NCI-H1694 (cell line): ENCODE measurements at regions not wholly inside any gene's neighbourhood (a gene's known extent, or its start where the extent isn't known, plus 50 kb on each side); places are given as distances from the start of the nearest gene placed in this dataset.
"Not testable (repeated sequence)": the region's sequence is repeated elsewhere in the genome, so short reads cannot be mapped to it uniquely, and the experiment has no call there.

Experiments used
- DNase-seq: peaks from one replicate; lab custom pipeline; 2025; lab: John Stamatoyannopoulos, UW

DNA sequence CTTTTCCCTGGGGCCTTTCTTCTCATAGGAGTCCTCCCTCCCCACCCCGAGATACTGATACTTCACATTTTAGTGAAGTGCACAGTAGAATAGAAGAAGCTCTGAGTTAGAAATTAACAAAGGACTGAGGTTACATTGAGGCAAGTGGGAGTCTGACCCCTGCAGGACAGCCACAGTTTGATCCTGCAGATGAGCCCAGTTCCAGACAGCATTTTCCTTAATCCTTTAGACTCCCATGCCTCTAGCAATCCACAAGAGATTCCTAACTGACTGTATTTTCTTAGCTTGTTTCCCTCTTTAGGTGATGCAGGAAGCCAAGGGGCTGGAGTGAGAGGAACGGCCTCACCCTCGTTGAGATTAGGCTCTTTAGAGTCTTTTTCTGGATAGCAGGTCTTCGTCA is 204.0 kb downstream of the CYRIA start:
- no peak for DNase-seq

DNA sequence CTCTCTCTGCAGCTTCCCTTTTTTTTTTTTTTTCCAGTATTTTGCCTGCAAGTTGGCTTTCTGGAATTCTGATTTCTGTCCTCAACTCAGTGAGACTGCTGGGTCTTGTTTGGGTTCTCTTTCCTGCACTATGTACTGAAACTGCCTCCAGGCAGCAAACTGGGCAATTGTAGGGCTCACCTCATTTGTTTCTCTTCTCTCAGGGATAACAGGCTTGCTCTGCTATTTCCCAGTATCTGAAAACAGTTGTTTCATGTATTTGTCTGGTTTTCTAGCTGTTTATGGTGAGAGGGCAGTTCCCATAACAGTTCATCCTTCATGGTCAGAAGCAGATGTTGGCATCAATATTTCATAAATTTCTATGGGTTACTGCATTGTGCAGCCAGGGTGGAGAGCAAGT is 206.0 kb downstream of the CYRIA start:
- no peak for DNase-seq

DNA sequence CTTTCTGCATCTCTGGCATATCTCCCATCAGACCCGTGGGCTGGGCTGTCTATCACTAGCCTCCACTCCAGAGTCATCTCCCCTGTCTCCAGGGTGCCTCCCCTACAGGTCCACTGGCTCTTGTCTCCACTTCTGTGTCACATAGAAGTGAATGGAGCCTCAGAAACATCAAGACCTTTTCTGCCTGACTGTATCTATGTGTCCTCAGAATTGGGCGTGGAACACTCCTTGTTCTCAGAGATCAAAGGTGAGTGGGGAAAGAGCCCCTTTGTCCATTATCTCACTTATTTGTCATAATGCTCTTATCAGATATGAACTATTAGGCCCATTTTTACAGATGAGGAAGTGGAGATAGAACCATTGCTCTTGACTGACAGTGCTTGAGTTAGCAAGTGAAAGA is 211.0 kb downstream of the CYRIA start:
- DNase-seq, result no peak

DNA sequence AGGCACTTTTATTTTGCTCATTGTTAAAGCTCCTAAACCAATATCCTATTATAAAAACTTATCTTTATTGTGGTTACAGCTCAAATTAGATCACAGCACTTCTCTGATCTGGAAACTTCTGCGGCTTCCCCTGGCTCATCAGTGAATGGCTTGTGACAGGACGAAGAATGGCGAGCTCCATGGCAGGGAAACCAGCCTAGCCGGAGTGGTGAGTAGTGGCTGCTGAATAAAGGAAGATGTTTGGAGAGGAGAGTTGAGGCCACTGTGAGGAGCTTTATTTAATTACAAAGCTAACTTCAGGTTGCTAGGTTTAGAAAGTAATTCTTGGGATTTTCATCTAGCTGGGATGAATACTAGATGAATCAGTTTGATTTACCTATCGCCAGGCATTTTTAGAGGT is 213.5 kb downstream of the CYRIA start:
- no peak for DNase-seq

DNA sequence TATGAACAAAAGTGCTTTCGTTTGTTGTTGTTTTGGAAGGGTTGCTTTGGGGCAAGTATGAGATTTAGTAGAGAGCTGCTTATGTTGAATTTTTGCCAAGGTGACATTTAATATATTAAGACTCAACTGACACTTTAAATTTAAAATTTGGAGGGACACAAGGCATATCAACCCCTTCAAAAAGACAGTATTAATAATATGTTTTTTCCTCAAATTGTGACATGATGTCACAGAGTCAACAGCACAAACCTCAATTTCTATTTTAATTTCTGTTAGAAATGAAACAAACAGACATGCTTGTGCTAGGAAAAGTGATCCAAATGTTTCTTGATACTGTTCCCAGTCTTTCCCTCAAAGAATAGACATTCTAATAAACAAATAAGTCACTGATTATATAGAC is 218.9 kb downstream of the CYRIA start:
- no peak for DNase-seq

- no peak for DNase-seq
These were observed 222.7 kb downstream of the CYRIA start for GRCh38 chr2:16442971-16443370.

GRCh38 chr2:16441431-16441830 is 224.2 kb downstream of the CYRIA start:
- no peak for DNase-seq

- DNase-seq, result no peak
These were observed 224.7 kb downstream of the CYRIA start for GRCh38 chr2:16440898-16441297.

- DNase-seq, result no peak
These were observed 226.9 kb downstream of the CYRIA start for GRCh38 chr2:16438613-16439321.

- DNase-seq, result no peak
These were observed 228.4 kb downstream of the CYRIA start for GRCh38 chr2:16437189-16437588.

GRCh38 chr2:16434393-16434792 is 231.2 kb downstream of the CYRIA start:
- no peak for DNase-seq

- DNase-seq, result no peak
These were observed 234.8 kb downstream of the CYRIA start for GRCh38 chr2:16430846-16431245.

GRCh38 chr2:16429431-16430145 is 236.0 kb downstream of the CYRIA start:
- no peak for DNase-seq

GRCh38 chr2:16429002-16429401 is 236.6 kb downstream of the CYRIA start:
- no peak for DNase-seq

DNA sequence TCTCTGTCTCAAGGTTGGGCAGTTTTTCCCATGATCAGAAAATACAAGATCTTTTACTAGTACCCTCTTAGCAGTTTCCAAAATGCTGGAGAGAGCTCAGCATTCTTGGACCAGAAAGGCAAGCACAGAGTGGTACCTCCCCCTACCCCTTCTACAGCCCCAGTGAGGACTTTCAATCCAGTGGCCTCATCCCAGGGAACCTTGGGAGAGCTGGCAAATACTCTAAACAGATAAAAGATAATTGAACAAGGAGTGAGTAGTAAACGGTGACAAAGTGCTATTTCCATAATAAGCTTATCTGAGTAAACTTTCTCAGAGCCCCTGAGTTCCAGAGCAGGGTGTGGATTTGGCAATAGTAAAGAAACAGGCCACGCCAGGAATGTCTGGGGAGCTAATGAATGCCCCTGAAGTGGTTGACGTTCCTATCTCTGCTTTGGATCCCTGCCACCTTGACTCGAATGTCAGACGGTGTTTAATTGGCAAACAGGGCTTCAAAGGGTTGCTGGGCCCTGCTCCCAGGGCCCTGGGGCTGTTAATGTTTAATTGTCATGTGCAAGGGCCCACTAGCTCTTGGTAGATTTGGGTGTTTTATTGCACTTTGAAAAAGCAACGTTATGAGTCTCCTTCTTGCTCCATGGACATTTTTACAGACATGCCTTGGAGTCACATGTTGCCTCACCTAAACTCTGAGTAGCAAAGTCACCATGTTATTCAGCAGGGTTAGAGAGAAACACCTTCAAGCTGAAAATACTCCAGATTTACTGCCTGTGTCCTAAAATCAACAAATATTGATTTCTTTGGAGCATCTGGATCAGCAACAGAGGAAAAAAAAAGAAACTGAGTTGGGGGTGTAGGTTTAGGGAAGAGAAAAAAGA is 239.9 kb downstream of the CYRIA start:
- DNase-seq, result no peak

DNA sequence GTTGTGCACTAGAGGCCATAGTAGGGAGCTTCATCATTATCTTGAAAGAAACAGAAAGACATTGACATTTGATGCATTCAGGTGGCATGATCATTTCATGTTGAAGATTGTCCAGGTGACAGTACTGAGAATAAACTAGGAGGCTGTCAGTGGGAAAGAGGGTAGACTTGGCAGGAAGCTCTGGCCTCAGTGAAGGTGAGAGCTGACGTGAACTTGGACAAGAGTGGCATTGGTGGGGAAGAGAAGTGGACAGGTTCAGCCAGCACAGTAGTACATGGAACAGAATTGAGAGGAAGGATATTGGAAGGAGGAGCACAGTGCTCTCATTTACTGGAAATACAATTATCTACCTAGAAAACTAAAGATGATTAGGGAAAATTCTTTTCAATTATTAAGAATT is 245.2 kb downstream of the CYRIA start:
- DNase-seq, result no peak

DNA sequence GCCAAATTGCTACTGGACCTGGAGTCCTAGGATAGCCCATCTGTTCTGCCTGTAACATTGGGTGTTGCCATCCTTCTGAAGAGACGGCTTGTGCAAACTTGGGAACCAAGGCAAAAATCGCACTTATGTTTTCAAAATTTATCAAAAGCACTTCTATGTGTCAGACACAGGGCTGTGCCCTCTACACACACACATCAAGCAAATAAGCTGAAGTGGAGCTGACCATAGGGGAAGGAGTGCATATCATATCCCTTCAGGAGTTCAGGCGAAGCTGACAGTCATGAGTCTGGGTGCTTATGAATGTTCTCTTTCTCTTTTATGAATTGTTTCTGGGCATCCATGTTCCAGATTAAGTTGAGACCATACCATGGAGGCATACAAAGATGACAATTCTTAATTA is 247.9 kb downstream of the CYRIA start:
- DNase-seq, result no peak

DNA sequence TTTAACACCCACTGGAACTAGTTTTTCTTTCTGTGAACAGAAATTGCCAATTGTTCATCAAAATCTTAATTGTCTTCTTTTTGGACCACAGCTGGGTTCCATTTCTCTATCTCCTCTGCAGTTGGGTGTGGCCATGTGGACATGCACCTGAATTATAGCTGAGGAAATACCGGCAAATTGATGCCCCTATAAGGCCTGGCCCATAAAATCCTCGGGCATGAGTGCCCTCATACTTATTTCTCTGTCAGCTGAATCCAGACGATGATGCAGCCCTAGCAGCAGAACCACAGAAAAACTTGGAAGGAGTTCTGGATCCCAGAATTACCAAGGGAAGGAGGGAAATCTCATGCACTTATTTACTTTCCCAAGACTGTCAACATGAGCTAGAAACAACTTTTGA is 249.0 kb downstream of the CYRIA start:
- DNase-seq, result no peak

DNA sequence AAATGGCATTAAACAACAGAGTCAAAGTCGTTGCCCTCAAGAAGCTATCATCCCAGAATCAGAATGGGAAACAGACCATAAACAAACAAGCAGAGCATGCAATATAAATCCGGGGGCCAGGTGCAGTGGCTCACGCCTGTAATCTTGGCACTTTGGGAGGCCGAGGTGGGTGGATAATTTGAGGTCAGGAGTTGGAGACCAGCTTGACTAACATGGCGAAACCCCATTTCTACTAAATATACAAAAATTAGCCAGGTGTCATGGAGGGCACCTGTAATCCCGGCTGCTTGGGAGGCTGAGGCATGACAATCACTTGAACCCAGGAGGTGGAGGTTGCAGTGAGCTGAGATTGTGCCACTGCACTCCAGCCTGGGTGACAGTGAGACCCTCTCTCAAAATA is 249.8 kb downstream of the CYRIA start:
- not testable (repeated sequence) for DNase-seq

GRCh38 chr2:16413947-16414346 is 251.7 kb downstream of the CYRIA start:
- no peak for DNase-seq

DNA sequence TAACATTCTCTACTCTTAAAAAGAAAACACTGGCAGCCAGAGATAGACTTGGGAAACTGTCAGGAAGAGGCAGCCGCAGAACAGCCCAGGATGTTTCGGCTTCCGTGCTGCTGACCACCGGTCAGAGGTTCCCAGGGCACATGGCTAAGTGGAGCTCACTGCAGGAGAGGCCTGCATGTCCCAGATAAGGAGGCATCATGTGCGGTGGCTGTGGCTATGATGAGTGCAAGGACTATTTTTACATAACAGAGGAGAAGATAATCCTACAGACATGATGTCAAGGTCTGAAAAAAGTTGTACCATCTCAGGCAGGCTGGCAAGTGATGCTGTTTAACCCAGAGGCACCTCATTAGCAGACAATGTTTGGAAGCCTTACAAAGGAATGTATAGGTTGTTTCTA is 252.3 kb downstream of the CYRIA start:
- no peak for DNase-seq

GRCh38 chr2:16412321-16413030 is 253.2 kb downstream of the CYRIA start:
- DNase-seq, result no peak
